LNCAP (cell line): ENCODE measurements at regions not wholly inside any gene's neighbourhood (a gene's known extent, or its start where the extent isn't known, plus 50 kb on each side); places are given as distances from the start of the nearest gene placed in this dataset.

ENCODE experiments used
- TF ChIP-seq, protein P1 (sequence below): fragments of 450-650 bp; IDR thresholded peaks from 2 replicates; pipeline ENCODE4 v1.5.1; 2017; ENCODE audit warnings: mild to moderate bottlenecking

GRCh38 chrX:125248931-125249330, 70.7 kb upstream of the TEX13C start:
- TF ChIP-seq, protein P1, sequence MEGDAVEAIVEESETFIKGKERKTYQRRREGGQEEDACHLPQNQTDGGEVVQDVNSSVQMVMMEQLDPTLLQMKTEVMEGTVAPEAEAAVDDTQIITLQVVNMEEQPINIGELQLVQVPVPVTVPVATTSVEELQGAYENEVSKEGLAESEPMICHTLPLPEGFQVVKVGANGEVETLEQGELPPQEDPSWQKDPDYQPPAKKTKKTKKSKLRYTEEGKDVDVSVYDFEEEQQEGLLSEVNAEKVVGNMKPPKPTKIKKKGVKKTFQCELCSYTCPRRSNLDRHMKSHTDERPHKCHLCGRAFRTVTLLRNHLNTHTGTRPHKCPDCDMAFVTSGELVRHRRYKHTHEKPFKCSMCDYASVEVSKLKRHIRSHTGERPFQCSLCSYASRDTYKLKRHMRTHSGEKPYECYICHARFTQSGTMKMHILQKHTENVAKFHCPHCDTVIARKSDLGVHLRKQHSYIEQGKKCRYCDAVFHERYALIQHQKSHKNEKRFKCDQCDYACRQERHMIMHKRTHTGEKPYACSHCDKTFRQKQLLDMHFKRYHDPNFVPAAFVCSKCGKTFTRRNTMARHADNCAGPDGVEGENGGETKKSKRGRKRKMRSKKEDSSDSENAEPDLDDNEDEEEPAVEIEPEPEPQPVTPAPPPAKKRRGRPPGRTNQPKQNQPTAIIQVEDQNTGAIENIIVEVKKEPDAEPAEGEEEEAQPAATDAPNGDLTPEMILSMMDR = no peak

GRCh38 chrX:125262836-125263235, 56.8 kb upstream of the TEX13C start:
- TF ChIP-seq, protein P1 = no peak

GRCh38 chrX:125266153-125266660, 53.5 kb upstream of the TEX13C start:
- TF ChIP-seq, protein P1 = no peak
